Neural progenitor cell (in vitro differentiated cells): ENCODE measurements at regions not wholly inside any gene's neighbourhood (a gene's known extent, or its start where the extent isn't known, plus 50 kb on each side); places are given as distances from the start of the nearest gene placed in this dataset.

Experiments
- DNase-seq: peaks from one replicate; pipeline ENCODE4 v3.0.0-alpha.2; 2016; ENCODE audit warnings: low spot score
- H2AFZ ChIP-seq: fragments of 200-600 bp; sonication (generic); replicated peaks from 2 replicates; pipeline ENCODE4 v1.6.1; 2016; ENCODE audit warnings: antibody characterized with exemption
- H3F3A ChIP-seq: fragments of 200-600 bp; sonication (generic); 2 replicates; pipeline ENCODE4 v1.6.1; 2016; ENCODE audit warnings: antibody characterized with exemption, low read depth
- H3K27ac ChIP-seq: fragments of 200-600 bp; sonication (generic); 2 replicates; pipeline ENCODE4 v1.5.1; 2016; ENCODE audit warnings: mild to moderate bottlenecking
- H3K27me3 ChIP-seq: fragments of 200-600 bp; sonication (generic); 2 replicates; pipeline ENCODE4 v1.6.1; 2016; ENCODE audit warnings: mild to moderate bottlenecking, moderate library complexity
- H3K36me3 ChIP-seq: fragments of 200-600 bp; sonication (generic); 2 replicates; pipeline ENCODE4 v1.5.1; 2016
- H3K4me1 ChIP-seq: fragments of 200-600 bp; sonication (generic); 2 replicates; pipeline ENCODE4 v1.6.1; 2016; ENCODE audit warnings: mixed run types
- H3K4me2 ChIP-seq: fragments of 200-600 bp; sonication (generic); 2 replicates; pipeline ENCODE4 v1.6.1; 2016
- H3K4me3 ChIP-seq: fragments of 200-600 bp; sonication (generic); 2 replicates; pipeline ENCODE4 v1.5.1; 2016
- H3K79me2 ChIP-seq: fragments of 200-600 bp; sonication (generic); 2 replicates; pipeline ENCODE4 v1.6.1; 2016; ENCODE audit warnings: low read depth
- H3K9ac ChIP-seq: fragments of 200-600 bp; sonication (generic); 2 replicates; pipeline ENCODE4 v1.6.1; 2016
- H3K9me3 ChIP-seq: fragments of 200-600 bp; sonication (generic); 2 replicates; pipeline ENCODE4 v1.5.1; 2016; ENCODE audit warnings: low read depth
- H4K20me1 ChIP-seq: fragments of 200-600 bp; sonication (generic); 2 replicates; pipeline ENCODE4 v1.6.1; 2016; ENCODE audit warnings: low read depth
- H3K27ac Mint-ChIP-seq: 3 replicates; pipeline ENCODE4 v1.8.0; 2021; ENCODE audit warnings: mixed read lengths
- H3K27me3 Mint-ChIP-seq: 2 replicates; pipeline ENCODE4 v1.8.0; 2022; ENCODE audit warnings: low read depth, mild to moderate bottlenecking, inconsistent platforms, moderate library complexity, mixed read lengths; ENCODE audit not compliant: insufficient read depth
- H3K36me3 Mint-ChIP-seq: 3 replicates; pipeline ENCODE4 v1.8.0; 2021; ENCODE audit warnings: mixed read lengths
- H3K4me1 Mint-ChIP-seq: 3 replicates; pipeline ENCODE4 v1.8.0; 2021; ENCODE audit warnings: mixed read lengths
- H3K4me3 Mint-ChIP-seq: 3 replicates; pipeline ENCODE4 v1.8.0; 2021; ENCODE audit warnings: mild to moderate bottlenecking, moderate library complexity, mixed read lengths
- H3K9me3 Mint-ChIP-seq: 3 replicates; pipeline ENCODE4 v1.8.0; 2020; ENCODE audit warnings: mixed read lengths
- CTCF ChIP-seq: fragments of 200-600 bp; sonication (generic); IDR thresholded peaks from 2 replicates; pipeline ENCODE4 v1.5.1; 2017; ENCODE audit warnings: antibody characterized with exemption, mild to moderate bottlenecking
- EZH2 ChIP-seq: fragments of 200-600 bp; sonication (generic); IDR thresholded peaks from 2 replicates; pipeline ENCODE4 v1.6.1; 2017; ENCODE audit warnings: antibody characterized with exemption, mild to moderate bottlenecking, moderate library complexity
- EZH2phosphoT487 ChIP-seq: fragments of 200-600 bp; sonication (generic); IDR thresholded peaks from 2 replicates; pipeline ENCODE4 v1.6.1; 2017; ENCODE audit warnings: antibody characterized with exemption

GRCh38 chr22:48173061-48173772 lies 1410.8 kb downstream of the TBC1D22A start:
- no peak overlapping the region for H2AFZ ChIP-seq
- H3K27ac Mint-ChIP-seq = no peak overlapping the region
- no peaks in the 10 kb centered on the region for H3K9me3 ChIP-seq
- no peak overlapping the region for H3K9ac ChIP-seq
- no peak overlapping the region for H3K4me3 ChIP-seq
- no peaks in the 10 kb centered on the region for H3F3A ChIP-seq
- no peaks in the 10 kb centered on the region for H3K79me2 ChIP-seq
- no peak overlapping the region for H3K4me2 ChIP-seq
- H3K4me3 Mint-ChIP-seq = no peak overlapping the region
- no peak for DNase-seq
- H3K27me3 Mint-ChIP-seq = peaks cover 13% of the 10 kb centered on the region
- no peak for TF ChIP-seq EZH2phosphoT487
- no peak for TF ChIP-seq EZH2
- no peak for TF ChIP-seq CTCF
- H3K9me3 Mint-ChIP-seq = no peaks in the 10 kb centered on the region
- no peaks in the 10 kb centered on the region for H3K36me3 Mint-ChIP-seq
- H4K20me1 ChIP-seq = no peaks in the 10 kb centered on the region
- H3K36me3 ChIP-seq = no peaks in the 10 kb centered on the region
- H3K27me3 ChIP-seq = no peaks in the 10 kb centered on the region
- no peaks in the 10 kb centered on the region for H3K4me1 Mint-ChIP-seq
- no peak overlapping the region for H3K27ac ChIP-seq
- no peaks in the 10 kb centered on the region for H3K4me1 ChIP-seq

GRCh38 chr22:48171271-48171691 lies 1408.8 kb downstream of the TBC1D22A start:
- Histone ChIP-seq H3K36me3 (no peaks in the 10 kb centered on the region), H4K20me1 (no peaks in the 10 kb centered on the region), H3K27ac (no peak overlapping the region), H3K79me2 (no peaks in the 10 kb centered on the region), H2AFZ (no peak overlapping the region), H3K9ac (no peak overlapping the region), H3K4me3 (no peak overlapping the region), H3K27me3 (no peaks in the 10 kb centered on the region), H3F3A (no peaks in the 10 kb centered on the region), H3K9me3 (no peaks in the 10 kb centered on the region), H3K4me1 (no peaks in the 10 kb centered on the region), H3K4me2 (no peak overlapping the region)
- H3K27me3 Mint-ChIP-seq = peaks cover 16% of the 10 kb centered on the region
- no peaks in the 10 kb centered on the region for H3K4me1 Mint-ChIP-seq
- no peak overlapping the region for H3K27ac Mint-ChIP-seq
- no peaks in the 10 kb centered on the region for H3K36me3 Mint-ChIP-seq
- no peaks in the 10 kb centered on the region for H3K9me3 Mint-ChIP-seq
- no peak overlapping the region for H3K4me3 Mint-ChIP-seq
- DNase-seq = peak; percentile 56
- no peak for TF ChIP-seq CTCF
- TF ChIP-seq EZH2 = no peak
- TF ChIP-seq EZH2phosphoT487 = no peak

DNA sequence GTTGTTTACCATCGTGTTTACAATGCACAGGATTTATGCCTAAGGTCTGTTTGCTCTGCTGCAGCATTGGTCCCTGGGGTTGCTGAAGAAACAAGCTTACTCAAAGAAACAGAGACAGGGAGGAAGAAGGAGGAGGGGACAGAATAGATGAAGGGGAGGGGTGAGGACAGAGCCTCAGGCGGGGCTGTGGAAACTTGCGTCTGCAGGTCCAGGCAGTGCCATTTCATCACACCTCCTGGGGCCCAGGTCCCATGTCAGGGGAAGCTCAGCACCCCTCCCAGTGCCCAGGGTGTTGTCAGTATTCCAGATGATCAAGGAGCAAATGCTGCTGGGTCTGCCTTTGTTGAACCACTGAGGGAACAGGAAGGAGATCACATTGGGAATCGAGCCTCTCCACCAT lies 1406.8 kb downstream of the TBC1D22A start:
- H3K9me3 Mint-ChIP-seq = no peaks in the 10 kb centered on the region
- H3K27ac ChIP-seq = no peak overlapping the region
- no peak overlapping the region for H3K9ac ChIP-seq
- H3K4me3 ChIP-seq = no peak overlapping the region
- TF ChIP-seq CTCF = no peak
- TF ChIP-seq EZH2 = no peak
- no peaks in the 10 kb centered on the region for H3K4me1 ChIP-seq
- no peaks in the 10 kb centered on the region for H3K4me1 Mint-ChIP-seq
- no peaks in the 10 kb centered on the region for H3F3A ChIP-seq
- no peaks in the 10 kb centered on the region for H3K36me3 Mint-ChIP-seq
- H3K36me3 ChIP-seq = no peaks in the 10 kb centered on the region
- H3K27me3 ChIP-seq = no peaks in the 10 kb centered on the region
- DNase-seq = no peak
- no peak overlapping the region for H3K27ac Mint-ChIP-seq
- no peaks in the 10 kb centered on the region for H3K9me3 ChIP-seq
- H3K4me2 ChIP-seq = no peak overlapping the region
- no peaks in the 10 kb centered on the region for H3K79me2 ChIP-seq
- H3K27me3 Mint-ChIP-seq = peaks cover 12% of the 10 kb centered on the region
- H2AFZ ChIP-seq = no peak overlapping the region
- no peak overlapping the region for H3K4me3 Mint-ChIP-seq
- H4K20me1 ChIP-seq = no peaks in the 10 kb centered on the region
